Astrocyte (in vitro differentiated cells and primary cell): ENCODE measurements at regions not wholly inside any gene's neighbourhood (a gene's known extent, or its start where the extent isn't known, plus 50 kb on each side); places are given as distances from the start of the nearest gene placed in this dataset.
A peak's percentile ranks its signal among the peaks of the same experiment; 100 is the strongest.
"Not testable (repeated sequence)": the region's sequence is repeated elsewhere in the genome, so short reads cannot be mapped to it uniquely, and the experiment has no call there.

Experiments used
- DNase-seq: peaks from one replicate; pipeline ENCODE4 v3.0.0-alpha.2; 2010; ENCODE audit warnings: low read depth
- FAIRE-seq: peaks from 2 replicates; lab custom pipeline; 2011; peaks lifted over from hg19 to GRCh38; lab: Jason Lieb, UNC
- H2AFZ ChIP-seq: 2 replicates; pipeline ENCODE4 v1.6.0; 2012; ENCODE audit warnings: low read depth, low read length, inconsistent platforms
- H3K27ac ChIP-seq: 2 replicates; pipeline ENCODE4 v1.5.1; 2011; ENCODE audit warnings: low read depth, low read length, inconsistent platforms
- H3K27me3 ChIP-seq: 2 replicates; pipeline ENCODE4 v1.6.0; 2011; ENCODE audit warnings: low read length, inconsistent platforms; ENCODE audit not compliant: insufficient read depth
- H3K36me3 ChIP-seq: 2 replicates; pipeline ENCODE4 v1.5.1; 2011; ENCODE audit warnings: low read length, inconsistent platforms; ENCODE audit not compliant: insufficient read depth
- H3K4me1 ChIP-seq: 2 replicates; pipeline ENCODE4 v1.5.1; 2011; ENCODE audit warnings: low read length, inconsistent platforms; ENCODE audit not compliant: insufficient read depth
- H3K4me2 ChIP-seq: 2 replicates; pipeline ENCODE4 v1.6.0; 2012; ENCODE audit warnings: low read length, inconsistent platforms
- H3K4me3 ChIP-seq: 2 replicates; pipeline ENCODE4 v1.5.1; 2011; ENCODE audit warnings: low read depth, mild to moderate bottlenecking, low read length, inconsistent platforms; ENCODE audit not compliant: insufficient read depth
- H3K79me2 ChIP-seq: 2 replicates; pipeline ENCODE4 v1.6.0; 2012; ENCODE audit warnings: mild to moderate bottlenecking, low read length, inconsistent platforms; ENCODE audit not compliant: insufficient read depth
- H3K9ac ChIP-seq: 2 replicates; pipeline ENCODE4 v1.6.0; 2012; ENCODE audit warnings: mild to moderate bottlenecking, low read length, inconsistent platforms
- H3K9me3 ChIP-seq: 2 replicates; pipeline ENCODE4 v1.5.1; 2012; ENCODE audit warnings: low read depth, mild to moderate bottlenecking, low read length, inconsistent platforms; ENCODE audit not compliant: insufficient read depth
- H4K20me1 ChIP-seq: 2 replicates; pipeline ENCODE4 v1.6.0; 2012; ENCODE audit warnings: low read length, inconsistent platforms; ENCODE audit not compliant: insufficient read depth
- H3K27ac Mint-ChIP-seq: one replicate; pipeline ENCODE4 v1.8.0; 2021; ENCODE audit warnings: mild to moderate bottlenecking, mixed read lengths; ENCODE audit not compliant: unreplicated experiment
- H3K27me3 Mint-ChIP-seq: one replicate; pipeline ENCODE4 v1.8.0; 2021; ENCODE audit warnings: low read depth, mixed read lengths; ENCODE audit not compliant: unreplicated experiment
- H3K36me3 Mint-ChIP-seq: one replicate; pipeline ENCODE4 v1.8.0; 2021; ENCODE audit warnings: low read depth, mixed read lengths; ENCODE audit not compliant: unreplicated experiment
- H3K4me1 Mint-ChIP-seq: one replicate; pipeline ENCODE4 v1.8.0; 2021; ENCODE audit warnings: low read depth, mixed read lengths; ENCODE audit not compliant: unreplicated experiment
- H3K4me3 Mint-ChIP-seq: one replicate; pipeline ENCODE4 v1.8.0; 2021; ENCODE audit warnings: mild to moderate bottlenecking, moderate library complexity, mixed read lengths; ENCODE audit not compliant: unreplicated experiment
- H3K9me3 Mint-ChIP-seq: one replicate; pipeline ENCODE4 v1.8.0; 2021; ENCODE audit warnings: mild to moderate bottlenecking, mixed read lengths; ENCODE audit not compliant: unreplicated experiment

DNA sequence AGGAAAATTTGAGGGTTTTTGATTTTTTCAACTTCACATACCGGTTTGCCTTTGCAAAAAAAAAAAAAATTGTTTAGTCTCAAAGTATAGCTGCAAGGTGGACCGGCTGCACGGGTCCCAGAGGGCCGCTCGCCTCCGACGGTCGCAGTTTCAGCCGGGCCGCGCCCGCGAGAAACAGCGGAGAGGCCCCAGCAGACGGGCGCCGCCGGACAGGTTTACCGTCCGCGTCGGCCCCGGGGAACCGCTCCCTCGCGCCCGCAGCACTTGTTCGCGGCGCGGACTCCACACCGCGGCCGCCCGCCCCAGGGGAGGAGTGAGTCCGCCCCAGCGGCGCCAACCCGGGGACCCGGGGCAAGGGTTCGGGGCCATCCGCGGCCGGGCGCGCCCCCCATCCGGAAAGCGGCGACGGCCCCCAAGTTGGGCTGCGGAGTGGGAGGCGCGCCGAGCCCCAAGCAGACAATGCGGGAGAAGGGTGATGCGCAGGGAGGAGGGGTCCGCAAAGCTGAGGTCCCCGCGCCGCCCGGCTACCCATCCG lies 146.5 kb upstream of the AKAP13 start:
- not testable (repeated sequence) for FAIRE-seq, DNase-seq, H4K20me1 ChIP-seq, H3K27ac ChIP-seq, H2AFZ ChIP-seq, H3K4me3 ChIP-seq, H3K36me3 ChIP-seq, H3K9me3 Mint-ChIP-seq, H3K27me3 ChIP-seq, H3K36me3 Mint-ChIP-seq, H3K9me3 ChIP-seq, H3K27me3 Mint-ChIP-seq, H3K4me1 ChIP-seq, H3K4me1 Mint-ChIP-seq, H3K4me3 Mint-ChIP-seq, H3K79me2 ChIP-seq, H3K27ac Mint-ChIP-seq, H3K9ac ChIP-seq
- H3K4me2 ChIP-seq: peak overlapping the region; percentile 36

DNA sequence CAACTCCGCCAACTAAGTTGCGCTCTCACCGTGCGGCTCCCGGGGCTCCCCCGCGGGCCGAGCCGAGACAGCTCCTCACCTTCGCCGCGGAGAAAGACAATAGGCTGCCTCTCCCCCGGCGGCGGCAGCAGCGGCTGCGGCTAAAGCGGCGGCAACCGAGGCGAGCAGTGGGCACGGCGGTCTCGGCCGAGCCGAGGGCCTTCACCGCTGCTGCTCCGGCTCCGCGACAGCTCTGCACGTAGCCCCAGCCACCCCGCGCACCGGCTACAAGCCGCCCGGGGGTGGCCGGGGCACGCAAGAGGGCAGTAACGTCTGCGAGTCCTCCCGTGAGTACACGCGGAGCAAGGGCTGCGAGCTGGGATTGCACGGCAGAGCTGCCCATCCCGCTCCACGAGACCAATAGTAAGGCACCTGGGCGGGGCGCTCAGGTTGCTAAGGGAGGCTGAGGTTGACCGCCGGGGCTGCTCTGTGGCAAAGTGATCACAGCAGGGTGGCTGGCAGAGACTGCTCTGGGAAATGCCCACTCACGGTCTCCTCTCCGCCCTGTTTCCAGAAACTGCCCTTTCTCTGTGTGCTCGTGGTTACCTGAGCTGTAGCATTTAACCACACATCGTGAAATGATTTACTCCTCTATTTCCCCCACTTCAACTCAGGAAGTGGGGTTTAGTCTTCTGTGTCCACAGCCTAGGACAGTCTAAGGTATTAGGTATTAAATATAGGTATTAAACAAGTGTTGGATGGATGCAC lies 145.8 kb upstream of the AKAP13 start:
- not testable (repeated sequence) for H3K9ac ChIP-seq, H3K36me3 Mint-ChIP-seq, H3K79me2 ChIP-seq, H3K4me1 ChIP-seq, H3K27ac Mint-ChIP-seq, FAIRE-seq, H3K9me3 Mint-ChIP-seq, H2AFZ ChIP-seq, H4K20me1 ChIP-seq, H3K4me3 ChIP-seq, H3K27me3 Mint-ChIP-seq, H3K9me3 ChIP-seq, DNase-seq, H3K4me1 Mint-ChIP-seq, H3K36me3 ChIP-seq, H3K27me3 ChIP-seq, H3K27ac ChIP-seq
- H3K4me3 Mint-ChIP-seq: peak overlapping the region; percentile 72
- H3K4me2 ChIP-seq: peak overlapping the region; percentile 33

DNA sequence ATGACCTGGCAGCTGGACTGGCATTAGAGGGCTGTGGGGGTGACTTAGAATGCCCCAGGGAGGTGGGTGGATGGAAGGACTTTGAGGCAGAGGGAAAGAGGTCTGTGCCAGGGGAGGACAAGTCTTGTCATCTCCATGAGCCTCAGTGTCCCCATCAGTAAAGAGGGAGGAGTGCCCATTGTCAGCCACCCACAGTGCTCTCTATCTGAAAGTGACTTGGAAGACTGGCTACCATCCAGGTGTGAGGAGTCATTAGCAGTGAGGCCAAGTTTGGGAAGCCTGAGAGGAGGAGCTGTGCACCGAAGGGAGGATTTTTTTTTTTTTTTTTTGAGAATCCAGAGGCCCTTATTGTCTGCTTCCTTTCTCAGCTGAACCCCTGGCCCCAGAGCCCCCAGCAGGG lies 136.3 kb upstream of the AKAP13 start:
- not testable (repeated sequence) for H3K27ac Mint-ChIP-seq, FAIRE-seq, H3K36me3 ChIP-seq, H3K9me3 ChIP-seq, H3K9me3 Mint-ChIP-seq, H4K20me1 ChIP-seq, H3K4me1 ChIP-seq, H3K36me3 Mint-ChIP-seq, H3K9ac ChIP-seq, H2AFZ ChIP-seq, H3K4me2 ChIP-seq, H3K27ac ChIP-seq, H3K4me1 Mint-ChIP-seq, H3K27me3 ChIP-seq, H3K4me3 Mint-ChIP-seq, H3K79me2 ChIP-seq, DNase-seq, H3K4me3 ChIP-seq, H3K27me3 Mint-ChIP-seq

DNA sequence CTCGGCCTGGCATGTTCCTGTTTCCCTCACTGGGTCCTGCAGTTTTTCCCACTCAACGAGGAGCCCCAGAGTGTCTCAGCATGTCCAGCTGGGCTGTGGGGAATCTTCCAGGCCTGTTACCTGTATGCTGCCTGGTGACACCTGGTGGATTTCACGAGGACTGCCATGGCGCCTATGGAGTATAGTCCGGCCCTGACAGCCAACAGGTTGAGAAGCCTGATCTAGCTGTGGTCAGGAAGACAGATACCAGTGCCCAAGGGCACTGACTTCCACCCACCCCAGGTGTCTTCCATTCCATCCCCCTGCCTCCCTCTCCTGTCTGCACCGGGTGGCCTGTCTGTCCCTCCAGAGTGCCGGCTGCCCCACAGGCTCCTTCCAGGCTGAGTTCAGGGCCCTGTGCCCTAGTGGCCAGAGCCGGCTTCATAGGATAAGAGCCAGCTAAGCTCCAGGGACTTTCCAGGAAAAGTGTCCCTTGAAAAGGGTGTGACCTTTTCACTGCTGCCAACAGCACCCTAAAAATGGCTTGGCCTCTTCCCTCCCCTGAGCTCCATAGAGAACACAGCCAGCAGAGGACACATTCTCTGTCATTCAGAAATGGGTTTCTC lies 129.4 kb upstream of the AKAP13 start:
- H3K4me2 ChIP-seq, H3K27me3 ChIP-seq, H3K27ac Mint-ChIP-seq, DNase-seq, H3K27ac ChIP-seq, H3K4me3 Mint-ChIP-seq, H3K4me1 ChIP-seq, H3K79me2 ChIP-seq, H3K27me3 Mint-ChIP-seq, H3K36me3 ChIP-seq, H3K4me1 Mint-ChIP-seq, H2AFZ ChIP-seq, H3K9ac ChIP-seq, H3K36me3 Mint-ChIP-seq, H3K9me3 Mint-ChIP-seq, H3K9me3 ChIP-seq, H4K20me1 ChIP-seq, FAIRE-seq, H3K4me3 ChIP-seq: not testable (repeated sequence)

DNA sequence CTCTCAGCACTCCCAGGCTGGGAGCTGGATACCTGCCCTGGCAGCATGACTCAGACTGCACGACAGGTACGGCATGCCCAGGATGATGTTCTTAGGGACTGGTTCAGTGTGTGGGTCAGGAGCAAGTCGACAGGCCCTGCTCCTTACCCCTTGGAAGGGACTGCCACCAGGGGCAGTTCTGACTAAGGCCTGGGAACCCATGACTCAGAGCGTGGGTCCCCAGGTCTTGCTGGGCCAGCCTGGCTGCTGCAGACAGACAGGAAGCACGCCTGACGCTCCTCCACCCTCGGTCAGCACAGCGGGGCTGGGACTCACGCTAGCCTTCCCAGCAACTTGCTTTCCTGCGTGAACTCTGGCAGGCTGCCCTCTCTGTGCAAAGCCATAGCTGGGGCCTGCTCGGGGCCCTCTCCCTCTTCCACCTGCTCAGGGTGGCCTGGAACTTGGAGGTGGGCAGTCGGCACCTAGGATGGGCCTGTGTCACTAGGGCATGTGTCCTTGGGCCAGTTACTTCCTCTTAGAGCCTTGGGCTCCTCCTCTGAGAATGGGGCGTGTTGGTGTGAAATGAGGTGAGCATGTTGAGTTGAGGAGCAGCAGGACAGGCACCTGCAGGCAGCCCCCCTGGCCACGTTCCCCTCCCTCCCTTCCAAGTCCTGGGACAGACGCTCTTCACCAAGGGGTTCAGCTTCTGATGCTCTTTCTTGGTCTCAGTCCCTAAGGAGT lies 127.0 kb upstream of the AKAP13 start:
- H3K36me3 ChIP-seq, H3K27ac ChIP-seq, H2AFZ ChIP-seq, H3K27me3 ChIP-seq, H4K20me1 ChIP-seq, H3K4me3 Mint-ChIP-seq, H3K4me1 Mint-ChIP-seq, H3K27ac Mint-ChIP-seq, H3K4me3 ChIP-seq, DNase-seq, H3K27me3 Mint-ChIP-seq, H3K36me3 Mint-ChIP-seq, H3K79me2 ChIP-seq, H3K4me1 ChIP-seq, FAIRE-seq, H3K9me3 ChIP-seq, H3K9ac ChIP-seq, H3K9me3 Mint-ChIP-seq: not testable (repeated sequence)
- H3K4me2 ChIP-seq: peak overlapping the region; percentile 33
